PFSK-1 (cell line): ENCODE measurements at regions not wholly inside any gene's neighbourhood (a gene's known extent, or its start where the extent isn't known, plus 50 kb on each side); places are given as distances from the start of the nearest gene placed in this dataset.

ENCODE experiments used
- FOXP2 ChIP-seq: optimal IDR thresholded peaks from 2 replicates; pipeline ENCODE3; 2011; ENCODE audit warnings: borderline replicate concordance, control low read depth, inconsistent platforms; ENCODE audit not compliant: insufficient read depth; ENCODE audit errors: extremely low read length, extremely low read depth
- POLR2AphosphoS5 ChIP-seq: IDR thresholded peaks from 2 replicates; pipeline ENCODE4 v1.6.1; 2012; ENCODE audit warnings: low read depth, mild to moderate bottlenecking, control low read depth, low read length, moderate library complexity
- REST ChIP-seq, 2 experiments: IDR thresholded peaks; 2 replicates each; pipeline versions ENCODE4 v1.6.1 to v1.8.0; 2011 to 2012; ENCODE audit warnings: low read depth in 2 of 2, low read length in 2 of 2, control low read depth in 1 of 2, inconsistent platforms in 1 of 2, mild to moderate bottlenecking in 1 of 2, moderate library complexity in 1 of 2; ENCODE audit not compliant: insufficient read depth in 1 of 2
- SIN3A ChIP-seq: IDR thresholded peaks from 2 replicates; pipeline ENCODE4 v1.6.1; 2012; ENCODE audit warnings: mild to moderate bottlenecking, low read length, moderate library complexity, borderline replicate concordance; ENCODE audit not compliant: insufficient read depth
- TAF1 ChIP-seq: IDR thresholded peaks from 2 replicates; pipeline ENCODE4 v1.6.1; 2012; ENCODE audit warnings: low read length, control low read depth, borderline replicate concordance; ENCODE audit not compliant: insufficient read depth

- TF ChIP-seq TAF1 (no peak), REST (IDR thresholded peaks at IDR 0.05; ENCODE audit: insufficient read depth in 1 of 2, low read depth in 2 of 2, low read length in 2 of 2) (no peak), FOXP2 (no peak), POLR2AphosphoS5 (no peak), SIN3A (no peak)
Measured at GRCh38 chr4:13938299-13938698, 310.8 kb upstream of the BOD1L1 start.

GRCh38 chr4:13940921-13941320 lies 313.4 kb upstream of the BOD1L1 start:
- TF ChIP-seq SIN3A (no peak), FOXP2 (no peak), TAF1 (no peak), POLR2AphosphoS5 (no peak), REST (IDR thresholded peaks at IDR 0.05; ENCODE audit: insufficient read depth in 1 of 2, low read depth in 2 of 2, low read length in 2 of 2) (no peak)

GRCh38 chr4:13942977-13943376 lies 315.5 kb upstream of the BOD1L1 start:
- TF ChIP-seq SIN3A (no peak), REST (IDR thresholded peaks at IDR 0.05; ENCODE audit: insufficient read depth in 1 of 2, low read depth in 2 of 2, low read length in 2 of 2) (no peak), FOXP2 (no peak), POLR2AphosphoS5 (no peak), TAF1 (no peak)

- TF ChIP-seq TAF1 (no peak), POLR2AphosphoS5 (no peak), REST (IDR thresholded peaks at IDR 0.05; ENCODE audit: insufficient read depth in 1 of 2, low read depth in 2 of 2, low read length in 2 of 2) (no peak), FOXP2 (no peak), SIN3A (no peak)
Measured at GRCh38 chr4:13944095-13944511, 316.6 kb upstream of the BOD1L1 start.

GRCh38 chr4:13947921-13948320 lies 320.4 kb upstream of the BOD1L1 start:
- TF ChIP-seq POLR2AphosphoS5 (no peak), REST (IDR thresholded peaks at IDR 0.05; ENCODE audit: insufficient read depth in 1 of 2, low read depth in 2 of 2, low read length in 2 of 2) (no peak), FOXP2 (no peak), TAF1 (no peak), SIN3A (no peak)
